Duodenal mucosa (tissue), 2 donors: ENCODE measurements at regions not wholly inside any gene's neighbourhood (a gene's known extent, or its start where the extent isn't known, plus 50 kb on each side); places are given as distances from the start of the nearest gene placed in this dataset.
"Not testable (repeated sequence)": the region's sequence is repeated elsewhere in the genome, so short reads cannot be mapped to it uniquely, and the experiment has no call there.

Source experiments
- H3K27ac ChIP-seq: one replicate; pipeline ENCODE4 v1.7.0; 2013; ENCODE audit warnings: low read depth, low read length
- H3K27me3 ChIP-seq, 2 donors: one replicate each; pipeline ENCODE4 v1.7.0; 2013; ENCODE audit warnings: low read length in 2 of 2, control low read depth in 1 of 2; ENCODE audit not compliant: insufficient read depth in 2 of 2, control insufficient read depth in 1 of 2
- H3K36me3 ChIP-seq, 2 donors: one replicate each; pipeline ENCODE4 v1.7.0; 2013; ENCODE audit warnings: low read length in 2 of 2, control low read depth in 1 of 2; ENCODE audit not compliant: insufficient read depth in 2 of 2, control insufficient read depth in 1 of 2
- H3K4me1 ChIP-seq, 2 donors: one replicate each; pipeline ENCODE4 v1.7.0; 2013; ENCODE audit warnings: low read length in 2 of 2, control low read depth in 1 of 2; ENCODE audit not compliant: insufficient read depth in 2 of 2, control insufficient read depth in 1 of 2
- H3K4me3 ChIP-seq, 2 donors: one replicate each; pipeline ENCODE4 v1.7.0; 2013; ENCODE audit warnings: low read length in 2 of 2, low read depth in 1 of 2
- H3K9ac ChIP-seq, 2 donors: one replicate each; pipeline ENCODE4 v1.7.0; 2013; ENCODE audit warnings: low read length in 2 of 2, low read depth in 1 of 2
- H3K9me3 ChIP-seq, 2 donors: one replicate each; pipeline ENCODE4 v1.7.0; 2013; ENCODE audit warnings: low read length in 2 of 2, control low read depth in 1 of 2; ENCODE audit not compliant: control insufficient read depth in 1 of 2

GRCh38 chr6:141183368-141183767 lies 949.4 kb upstream of the GJE1 start:
- Histone ChIP-seq H3K9ac (no peak overlapping the region), H3K27ac (no peak overlapping the region), H3K4me3 (no peak overlapping the region), H3K4me1 (no peaks in the 10 kb centered on the region), H3K27me3 (no peaks in the 10 kb centered on the region), H3K9me3 (peaks cover 0 to 2% of the 10 kb centered on the region in 2 donors), H3K36me3 (no peaks in the 10 kb centered on the region)

GRCh38 chr6:141175458-141175857 lies 957.3 kb upstream of the GJE1 start:
- not testable (repeated sequence) for H3K9me3 ChIP-seq, H3K27ac ChIP-seq, H3K36me3 ChIP-seq, H3K4me1 ChIP-seq, H3K4me3 ChIP-seq, H3K27me3 ChIP-seq, H3K9ac ChIP-seq

- Histone ChIP-seq H3K27ac (no peak overlapping the region), H3K36me3 (no peaks in the 10 kb centered on the region), H3K9me3 (no peaks in the 10 kb centered on the region), H3K9ac (no peak overlapping the region), H3K4me3 (no peak overlapping the region), H3K27me3 (no peaks in the 10 kb centered on the region), H3K4me1 (no peaks in the 10 kb centered on the region)
Measured at GRCh38 chr6:141174932-141175331, 957.8 kb upstream of the GJE1 start.

- H3K9me3 ChIP-seq, result no peaks in the 10 kb centered on the region
- H3K9ac ChIP-seq, result no peak overlapping the region
Measured at GRCh38 chr6:141173529-141173928, 959.2 kb upstream of the GJE1 start.

GRCh38 chr6:141169419-141169818 lies 963.3 kb upstream of the GJE1 start:
- Histone ChIP-seq H3K9ac (no peak overlapping the region), H3K27ac (no peak overlapping the region), H3K36me3 (no peaks in the 10 kb centered on the region), H3K9me3 (no peaks in the 10 kb centered on the region), H3K4me1 (peaks cover 11% of the 10 kb centered on the region in 2 donors), H3K27me3 (no peaks in the 10 kb centered on the region), H3K4me3 (no peak overlapping the region)

More at GRCh38 chr6:141173529-141173928, 959.2 kb upstream of the GJE1 start:
- Histone ChIP-seq H3K4me1 (no peaks in the 10 kb centered on the region), H3K4me3 (no peak overlapping the region), H3K27ac (no peak overlapping the region), H3K36me3 (no peaks in the 10 kb centered on the region), H3K27me3 (no peaks in the 10 kb centered on the region)

GRCh38 chr6:141167945-141168344 lies 964.8 kb upstream of the GJE1 start:
- H3K27ac ChIP-seq, result no peak overlapping the region
- peaks cover 11 to 16% of the 10 kb centered on the region in 2 donors for H3K4me1 ChIP-seq
- no peak overlapping the region for H3K4me3 ChIP-seq
- no peaks in the 10 kb centered on the region for H3K36me3 ChIP-seq
- H3K9ac ChIP-seq, result no peak overlapping the region
- no peaks in the 10 kb centered on the region for H3K9me3 ChIP-seq
- H3K27me3 ChIP-seq, result no peaks in the 10 kb centered on the region

GRCh38 chr6:141165002-141165665 lies 967.6 kb upstream of the GJE1 start:
- Histone ChIP-seq H3K4me1 (peaks cover 11 to 16% of the 10 kb centered on the region in 2 donors), H3K9me3 (no peaks in the 10 kb centered on the region), H3K27me3 (no peaks in the 10 kb centered on the region), H3K9ac (no peak overlapping the region), H3K27ac (no peak overlapping the region), H3K4me3 (no peak overlapping the region), H3K36me3 (no peaks in the 10 kb centered on the region)

- H3K27ac ChIP-seq, result no peak overlapping the region
- no peak overlapping the region for H3K4me3 ChIP-seq
- H3K4me1 ChIP-seq, result peaks cover 11 to 16% of the 10 kb centered on the region in 2 donors
- H3K36me3 ChIP-seq, result no peaks in the 10 kb centered on the region
- H3K9me3 ChIP-seq, result no peaks in the 10 kb centered on the region
- no peaks in the 10 kb centered on the region for H3K27me3 ChIP-seq
- no peak overlapping the region for H3K9ac ChIP-seq
Measured at GRCh38 chr6:141164042-141164743, 968.5 kb upstream of the GJE1 start.

- no peak overlapping the region for H3K9ac ChIP-seq
- no peaks in the 10 kb centered on the region for H3K27me3 ChIP-seq
- H3K4me1 ChIP-seq, result peaks cover 11 to 16% of the 10 kb centered on the region in 2 donors
- H3K27ac ChIP-seq, result no peak overlapping the region
- no peaks in the 10 kb centered on the region for H3K36me3 ChIP-seq
- H3K4me3 ChIP-seq, result no peak overlapping the region
- no peaks in the 10 kb centered on the region for H3K9me3 ChIP-seq
Measured at GRCh38 chr6:141163107-141163506, 969.6 kb upstream of the GJE1 start.

- H3K27me3 ChIP-seq, result no peaks in the 10 kb centered on the region
- no peak overlapping the region for H3K27ac ChIP-seq
Measured at GRCh38 chr6:141158740-141159139, 974.0 kb upstream of the GJE1 start.

More at GRCh38 chr6:141158740-141159139, 974.0 kb upstream of the GJE1 start:
- H3K36me3 ChIP-seq, result no peaks in the 10 kb centered on the region
- H3K4me3 ChIP-seq, result no peak overlapping the region
- H3K4me1 ChIP-seq, result no peaks in the 10 kb centered on the region
- H3K9ac ChIP-seq, result no peak overlapping the region
- no peaks in the 10 kb centered on the region for H3K9me3 ChIP-seq
